Posterior vena cava (tissue), 2 donors: ENCODE measurements at regions not wholly inside any gene's neighbourhood (a gene's known extent, or its start where the extent isn't known, plus 50 kb on each side); places are given as distances from the start of the nearest gene placed in this dataset.
A peak's percentile ranks its signal among the peaks of the same experiment; 100 is the strongest.

Experiments
- DNase-seq: peaks from one replicate; pipeline ENCODE4 v3.0.0-alpha.2; 2020; ENCODE audit warnings: low spot score
- intact Hi-C, 2 donors: fragments of 100-400 bp; cut with DNase I; formaldehyde crosslinking; loops; one replicate each; pipeline versions ENCODE4 v1.14.1 to v1.14.2; 2022 to 2023
- donor health status: DM: yes; HTN: yes; CAD: no.
- donor health status: DM: yes; HTN: yes; CAD: no.

DNA sequence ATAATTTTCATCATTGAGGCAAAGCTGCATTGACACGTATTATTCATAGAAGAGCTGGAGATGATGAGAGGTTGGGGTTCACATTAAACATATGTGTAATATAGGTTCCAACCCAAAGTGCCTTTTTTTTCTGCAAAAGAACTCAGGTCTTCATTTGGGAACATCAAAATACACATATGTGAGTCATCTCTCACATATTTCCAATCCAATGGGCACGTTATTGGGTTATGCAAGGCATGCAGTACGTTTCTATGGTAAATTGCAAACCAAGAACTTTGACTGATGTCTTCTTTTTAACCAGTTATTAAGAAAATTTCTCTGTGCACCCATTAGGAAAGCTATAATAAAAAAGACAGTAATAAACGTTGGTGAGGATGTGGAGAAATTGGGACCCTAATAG, 150.3 kb upstream of the FAM9B start:
- intact Hi-C loops = no loop called here
- no peak for DNase-seq

DNA sequence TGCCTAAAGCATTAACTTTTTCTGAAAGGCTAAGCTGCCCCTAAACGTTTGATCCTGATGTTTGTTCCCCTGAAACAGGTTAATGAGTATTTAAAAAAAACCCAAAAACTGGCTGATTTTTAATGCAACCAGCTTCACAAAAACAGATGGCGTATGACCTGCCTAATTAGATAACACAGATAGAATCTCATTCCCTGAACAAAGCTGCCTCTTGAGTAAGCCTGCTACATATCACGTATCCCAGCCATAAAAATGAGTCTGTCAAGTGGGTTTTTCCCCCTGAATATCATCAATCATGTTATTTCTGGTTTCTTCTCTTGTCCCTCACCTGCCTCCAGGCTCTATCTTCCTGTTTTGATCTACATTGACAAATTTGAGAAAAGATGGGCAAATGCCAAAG, 154.2 kb upstream of the FAM9B start:
- intact Hi-C loops = no loop called here
- no peak for DNase-seq

DNA sequence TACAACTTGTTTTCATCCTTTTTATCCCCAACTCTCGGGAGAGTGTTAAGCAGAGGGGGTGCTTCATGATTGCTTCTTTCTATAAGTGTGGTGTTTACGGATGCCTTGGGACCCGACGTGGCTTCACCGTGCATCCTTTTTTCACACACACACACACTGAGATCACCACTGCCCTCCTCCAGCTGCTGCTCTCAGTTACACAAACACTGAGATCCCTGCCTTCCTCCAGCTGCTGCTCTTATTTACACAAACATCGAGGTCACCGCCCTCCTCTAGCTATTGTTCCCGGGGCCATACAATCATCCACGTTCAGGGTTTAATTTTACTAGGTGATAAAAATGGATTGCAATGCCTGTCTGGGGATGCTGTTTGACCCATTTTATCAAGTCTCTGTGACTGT, 155.4 kb upstream of the FAM9B start:
- DNase-seq = no peak
- intact Hi-C loops = no loop called here

DNA sequence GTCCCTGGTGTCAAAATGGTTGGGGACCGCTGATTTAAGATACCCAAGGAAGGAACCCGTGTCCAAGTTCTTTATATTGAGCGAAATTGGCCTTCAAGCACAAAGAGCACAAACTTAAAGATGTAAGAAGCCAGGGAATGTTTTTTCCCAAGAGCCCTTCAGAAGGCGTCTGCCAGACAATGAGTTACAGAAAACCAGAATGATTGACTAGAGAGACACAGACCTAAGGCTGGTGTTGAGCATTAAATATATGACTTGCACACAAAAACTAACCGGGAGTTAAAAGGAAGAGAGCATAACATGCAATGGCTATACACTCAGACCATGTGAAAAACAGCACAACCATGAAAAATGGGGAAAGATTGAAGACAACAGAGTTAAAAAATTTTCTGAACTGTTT, 157.5 kb upstream of the FAM9B start:
- no peak for DNase-seq
- intact Hi-C loops = no loop called here

DNA sequence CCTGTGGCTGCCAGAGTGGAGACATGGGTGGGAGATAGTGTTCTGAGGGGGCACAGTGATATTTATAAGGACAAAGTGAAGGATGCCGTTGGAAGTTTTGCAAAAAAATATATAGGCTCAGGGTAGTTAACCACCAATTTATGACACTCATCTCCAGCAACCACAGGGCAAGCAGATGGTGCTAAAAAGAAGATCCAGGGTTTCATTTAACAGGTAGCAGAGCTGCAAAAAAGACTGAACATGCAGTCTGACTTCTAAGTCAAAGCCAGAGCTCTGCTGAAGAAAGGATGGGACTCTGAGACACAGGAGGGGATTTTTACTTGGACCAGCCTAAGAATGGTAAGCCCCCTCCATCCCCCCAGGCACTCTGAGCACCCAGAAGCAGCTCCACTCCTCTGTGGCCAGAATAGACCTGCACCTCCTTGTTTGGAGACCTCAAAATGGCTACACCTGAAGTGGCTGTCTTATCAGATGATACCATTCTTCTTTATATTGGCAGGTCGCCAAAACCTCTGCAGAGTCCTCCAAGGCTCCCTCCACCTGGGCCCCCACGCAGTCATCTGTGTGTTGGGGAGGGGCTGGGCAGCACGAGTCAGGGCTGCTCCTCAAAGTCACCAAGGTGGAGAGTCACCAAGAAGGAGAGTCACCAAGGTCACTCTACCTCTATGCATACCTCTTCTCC, 161.4 kb upstream of the FAM9B start:
- DNase-seq = no peak
- intact Hi-C loops = no loop called here

DNA sequence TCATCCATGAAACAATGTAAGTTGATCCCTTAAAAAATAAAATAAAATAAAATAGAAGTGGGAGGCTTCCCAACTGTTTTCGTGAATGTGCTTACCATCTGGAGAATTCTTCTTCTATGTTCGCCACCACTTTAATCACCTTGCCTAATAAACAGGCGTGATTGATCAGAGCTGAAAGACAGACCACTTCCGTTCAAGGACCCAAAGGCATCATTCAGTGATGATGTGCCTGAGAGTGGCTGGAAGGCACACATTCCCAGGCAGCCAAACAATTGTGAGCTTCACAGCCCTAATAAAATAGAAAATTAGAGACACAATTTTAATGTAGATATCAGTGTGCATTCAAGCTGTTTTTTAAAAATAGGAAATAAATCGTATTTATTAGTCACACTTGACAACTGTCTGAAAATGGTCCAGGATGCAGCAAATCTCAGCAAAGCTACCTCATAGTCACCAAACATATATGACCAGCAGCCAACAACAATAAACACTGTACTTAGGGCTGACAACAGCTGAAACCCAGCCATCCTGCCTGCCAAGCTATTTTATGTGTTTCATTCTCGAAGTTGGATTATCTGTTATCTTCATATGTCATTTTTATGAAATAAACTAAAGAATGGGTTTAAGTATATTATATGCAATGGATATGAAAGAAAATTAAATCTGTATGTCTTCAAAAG, 163.2 kb upstream of the FAM9B start:
- no peak for DNase-seq
- intact Hi-C loops = no loop called here

DNA sequence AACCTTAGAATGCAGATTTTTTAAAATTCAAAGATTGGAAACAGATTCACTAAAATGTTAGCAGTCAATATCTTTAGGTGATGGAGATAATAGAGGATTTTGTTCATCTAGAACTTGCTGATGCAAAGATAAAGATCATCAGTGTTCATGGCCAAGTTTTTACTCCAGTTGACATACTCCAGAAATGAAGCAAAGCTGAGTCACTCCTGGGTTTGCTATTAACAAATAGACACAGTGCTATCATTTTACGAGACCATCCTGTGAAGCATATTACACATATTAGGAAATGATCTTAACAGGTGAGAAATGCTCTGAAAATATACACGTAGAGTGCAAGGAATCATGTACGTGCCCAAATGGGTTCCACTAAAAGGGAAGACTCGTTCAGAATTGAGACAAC, 170.6 kb upstream of the FAM9B start:
- DNase-seq = no peak
- intact Hi-C loops = no loop called here

DNA sequence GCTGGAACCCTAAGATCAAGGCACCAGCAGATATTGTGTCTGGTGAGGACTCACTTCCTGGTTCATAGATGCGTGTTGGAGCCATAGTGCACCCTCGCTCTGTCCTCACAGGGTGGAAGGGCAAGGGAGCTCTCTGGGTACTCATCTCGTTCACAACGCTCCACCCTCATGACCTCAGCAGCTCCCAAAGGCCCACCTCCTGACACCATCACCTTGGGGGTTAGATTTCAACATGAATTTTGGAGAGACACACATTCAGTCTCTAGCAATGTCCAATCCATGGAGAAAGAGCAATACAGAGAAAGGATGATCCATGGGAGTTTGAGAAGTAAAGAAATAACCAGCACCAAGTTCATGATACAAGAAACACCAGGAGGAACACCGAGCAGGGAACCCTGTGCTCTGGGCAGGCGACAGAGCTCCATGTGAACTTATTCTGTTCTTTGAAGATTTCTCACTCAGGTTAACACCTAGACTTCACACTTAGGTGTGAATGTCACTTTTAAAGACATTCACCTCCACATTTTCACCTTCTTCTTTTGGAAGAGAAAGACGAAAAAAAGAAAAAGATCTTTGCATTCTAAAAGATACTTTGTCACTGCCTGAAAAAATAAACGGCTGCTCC, 171.8 kb upstream of the FAM9B start:
- intact Hi-C loops = no loop called here

DNA sequence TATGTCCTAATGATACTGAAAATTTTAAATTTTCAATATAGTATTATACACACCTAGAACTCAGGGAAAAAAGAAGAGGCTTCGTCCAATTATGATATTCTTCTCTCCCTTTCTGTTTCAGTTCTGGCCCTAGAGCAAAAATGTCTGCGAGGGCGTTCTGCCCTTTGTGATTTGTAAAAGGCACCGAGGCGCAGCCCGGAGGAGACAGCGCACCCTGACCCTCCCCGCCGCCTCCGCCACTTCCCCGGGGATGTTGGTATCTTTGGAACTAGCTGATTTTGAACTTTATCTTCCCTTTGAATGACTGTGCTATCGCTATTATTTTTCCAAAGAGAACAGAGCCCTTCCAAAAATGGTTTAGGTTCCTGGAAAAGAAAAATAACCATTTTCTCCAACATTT, 173.2 kb upstream of the FAM9B start:
- DNase-seq = peak; percentile 80
- intact Hi-C loops = no loop called here

More for the DNA sequence above, 171.8 kb upstream of the FAM9B start:
- DNase-seq = no peak

DNA sequence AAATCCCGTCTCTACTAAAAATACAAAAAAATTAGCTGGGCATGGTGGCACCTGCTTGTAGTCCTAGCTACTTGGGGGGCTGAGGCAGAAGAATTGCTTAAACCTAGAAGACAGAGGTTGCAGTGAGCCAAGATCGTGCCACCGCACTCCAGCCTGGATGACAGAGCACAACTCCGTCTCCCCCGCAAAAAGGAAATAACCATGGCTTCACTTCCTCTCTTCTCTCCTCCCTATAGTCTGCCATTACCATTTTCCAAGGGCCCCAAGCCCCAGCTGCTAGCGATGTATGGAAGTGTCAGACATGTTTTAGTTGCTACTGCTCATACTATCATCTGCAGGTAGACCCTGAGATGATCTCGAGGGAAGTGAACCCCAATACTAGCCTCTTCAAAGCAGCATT, 177.3 kb upstream of the FAM9B start:
- intact Hi-C loops = no loop called here
- no peak for DNase-seq

DNA sequence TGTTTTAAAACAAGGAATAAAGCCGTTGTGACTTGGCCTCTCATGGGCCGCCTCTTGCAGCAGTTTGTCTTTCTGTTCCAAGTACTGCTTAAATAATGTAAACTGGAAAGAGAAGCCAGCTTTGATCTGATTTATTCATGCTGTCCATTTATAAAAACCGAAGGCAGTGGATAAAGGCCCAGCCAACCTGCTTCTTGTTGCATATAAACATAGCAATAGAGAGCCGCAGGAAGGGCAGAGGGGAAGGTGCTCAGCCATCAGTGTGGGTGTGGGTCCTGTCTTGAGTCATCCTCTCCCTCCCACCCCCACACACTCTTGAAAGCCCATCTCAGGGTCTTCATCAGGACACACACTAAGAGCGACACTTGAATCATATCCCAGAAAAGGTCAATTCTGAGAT, 187.9 kb upstream of the FAM9B start:
- intact Hi-C loops = no loop called here
- DNase-seq = no peak

DNA sequence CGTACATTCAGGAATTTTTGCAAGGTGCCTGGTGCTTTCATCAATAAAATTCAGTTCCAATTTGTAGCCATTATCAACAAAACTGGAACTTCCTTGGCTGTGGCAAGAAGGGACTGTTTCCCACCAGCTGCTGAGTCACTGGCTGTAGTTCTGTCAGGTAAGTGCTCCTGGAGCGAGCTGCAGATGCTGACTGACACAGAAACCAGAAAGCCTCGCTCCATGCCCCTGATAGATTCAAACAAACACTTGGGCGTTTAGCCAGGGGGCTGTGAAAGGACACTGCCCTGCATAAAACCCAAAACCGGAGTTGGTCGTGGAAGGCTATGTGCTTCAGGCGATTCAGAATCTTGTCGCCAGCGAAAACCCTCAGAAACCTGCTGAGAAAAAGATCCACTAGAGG, 188.4 kb upstream of the FAM9B start:
- intact Hi-C loops = no loop called here
- DNase-seq = no peak

DNA sequence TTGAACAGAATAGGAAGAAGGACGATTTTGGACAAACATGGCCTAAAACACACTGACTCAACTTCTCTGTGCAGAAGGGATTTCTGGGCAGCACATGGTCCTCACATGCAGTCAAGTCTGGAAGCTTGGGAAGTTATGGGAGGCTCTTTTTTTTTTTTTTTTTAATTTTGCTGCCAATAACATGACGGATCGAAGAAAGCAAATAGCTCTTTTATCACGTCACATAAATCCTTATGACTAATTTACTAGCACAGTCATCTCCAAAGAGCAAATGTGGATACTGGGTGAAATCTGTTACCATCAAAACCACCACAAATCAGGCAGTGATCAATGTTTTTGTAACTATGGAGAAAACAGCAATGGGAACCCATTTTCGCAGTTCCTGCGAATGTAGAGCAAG, 193.3 kb upstream of the FAM9B start:
- intact Hi-C loops = no loop called here
- no peak for DNase-seq

DNA sequence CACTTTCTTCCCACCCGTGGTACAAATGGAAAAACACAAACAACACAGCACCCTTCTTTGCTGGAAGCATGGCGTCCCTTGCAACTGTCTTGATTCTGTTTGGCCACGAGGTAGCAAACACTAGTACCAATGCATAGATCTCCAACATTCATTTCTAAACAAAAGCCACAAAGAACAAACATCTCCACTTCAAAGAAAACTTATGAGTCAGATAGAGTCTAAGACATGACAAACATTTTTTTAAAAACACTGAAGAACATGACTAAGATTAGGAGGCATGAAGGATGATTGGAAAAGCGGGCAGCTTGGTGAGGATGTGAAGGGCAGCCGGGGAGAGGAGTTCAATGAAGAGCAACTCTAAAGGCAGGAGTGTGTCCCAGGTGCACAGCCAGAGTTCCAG, 197.6 kb upstream of the FAM9B start:
- DNase-seq = no peak
- intact Hi-C loops = no loop called here

DNA sequence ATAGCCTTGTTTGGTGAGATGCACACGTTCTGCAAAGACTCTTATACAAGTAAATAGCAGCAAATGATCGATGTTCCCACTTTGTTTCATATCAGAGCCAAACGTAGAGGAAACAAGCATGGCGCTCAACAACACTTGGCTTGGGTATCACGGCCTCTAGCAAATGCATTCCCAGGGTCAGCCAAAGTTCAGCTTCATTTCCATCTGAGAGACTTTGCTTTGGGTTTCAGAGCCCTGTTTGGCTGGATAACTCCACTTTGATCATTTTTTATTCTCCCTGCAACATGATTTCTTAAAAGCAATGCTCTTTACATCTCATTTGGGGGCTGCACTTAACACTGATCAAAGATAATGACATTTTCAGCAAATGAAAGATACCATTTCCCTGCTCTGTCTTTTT, 199.2 kb upstream of the FAM9B start:
- DNase-seq = no peak
- intact Hi-C loops = no loop called here

DNA sequence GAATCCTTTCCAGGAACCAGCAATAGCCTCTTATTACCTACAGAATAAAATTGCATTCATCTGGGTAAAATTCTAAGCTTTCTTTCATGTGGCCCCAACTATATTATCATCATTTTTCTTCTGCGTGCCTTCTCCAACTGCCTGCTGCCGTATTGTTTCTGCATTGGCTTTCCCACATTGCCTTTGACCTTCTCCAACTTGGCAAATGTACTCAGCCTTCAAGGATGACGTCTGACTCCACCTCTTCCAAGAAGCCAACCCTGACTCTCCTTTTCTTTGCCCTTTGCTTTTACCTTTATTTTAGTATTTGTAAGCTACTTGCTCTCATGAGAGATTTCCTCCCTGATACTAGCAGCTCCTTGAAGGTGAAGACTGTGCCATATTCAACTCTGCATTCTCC, 200.4 kb upstream of the FAM9B start:
- intact Hi-C loops = no loop called here

DNA sequence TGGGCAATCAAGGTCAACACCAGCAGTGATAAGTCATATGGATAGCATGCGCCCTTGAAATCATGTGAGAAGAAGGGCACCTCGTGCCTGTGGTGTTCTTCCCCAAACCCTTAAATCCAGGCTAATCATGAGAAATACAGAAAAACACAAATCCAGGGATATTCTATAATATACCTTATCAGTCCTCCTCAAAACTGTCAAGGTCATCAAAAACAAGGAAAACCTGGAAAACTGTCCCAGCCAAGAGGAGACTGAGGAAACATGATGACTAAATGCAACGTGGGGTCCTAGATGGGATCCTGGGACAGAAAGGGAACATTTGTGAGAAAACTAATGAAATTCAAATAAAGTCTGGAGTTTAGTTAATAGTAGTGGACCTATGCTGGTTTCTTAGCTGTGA, 201.8 kb upstream of the FAM9B start:
- intact Hi-C loops = no loop called here
- no peak for DNase-seq

More for the DNA sequence above, 200.4 kb upstream of the FAM9B start:
- no peak for DNase-seq

DNA sequence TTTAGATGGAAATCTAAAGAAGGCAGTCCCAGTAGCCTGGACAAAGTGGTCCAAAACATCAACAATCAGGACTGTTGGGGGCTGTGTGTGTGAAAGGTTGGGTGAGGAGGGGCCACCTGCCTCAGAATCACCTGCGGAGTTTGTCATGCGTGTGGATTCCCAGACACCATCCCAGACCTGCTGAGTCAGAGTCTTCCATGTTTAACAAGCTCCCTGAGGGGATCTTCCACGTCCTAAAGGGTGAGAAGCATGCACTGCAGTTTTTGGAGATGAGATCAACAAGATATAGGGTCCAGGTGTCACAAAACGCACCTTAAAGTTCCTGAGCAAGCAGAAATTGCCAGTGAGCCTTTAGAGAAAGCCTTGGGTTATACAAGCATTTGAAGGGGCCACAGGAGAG, 207.0 kb upstream of the FAM9B start:
- no peak for DNase-seq
- intact Hi-C loops = no loop called here

DNA sequence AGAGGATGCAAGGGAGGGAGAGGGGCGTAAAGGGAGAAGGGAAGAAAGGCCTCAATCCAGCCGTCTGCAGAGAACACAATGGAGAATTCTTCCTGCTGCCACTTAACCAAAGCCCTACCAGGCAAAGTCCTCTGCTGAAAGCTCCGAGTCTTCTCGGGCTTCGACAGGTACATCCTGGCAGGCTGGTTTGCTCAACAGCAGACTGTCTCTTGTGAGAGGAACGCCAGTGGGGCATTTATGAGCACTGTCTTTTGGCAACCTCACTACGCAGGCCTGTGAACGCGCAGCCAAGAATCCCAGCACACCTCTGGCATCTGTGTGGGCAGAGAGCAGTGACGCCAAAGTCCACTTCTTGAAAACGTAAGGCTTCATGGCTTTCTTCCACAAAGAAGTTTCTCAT, 207.5 kb upstream of the FAM9B start:
- no peak for DNase-seq
- intact Hi-C loops = no loop called here

DNA sequence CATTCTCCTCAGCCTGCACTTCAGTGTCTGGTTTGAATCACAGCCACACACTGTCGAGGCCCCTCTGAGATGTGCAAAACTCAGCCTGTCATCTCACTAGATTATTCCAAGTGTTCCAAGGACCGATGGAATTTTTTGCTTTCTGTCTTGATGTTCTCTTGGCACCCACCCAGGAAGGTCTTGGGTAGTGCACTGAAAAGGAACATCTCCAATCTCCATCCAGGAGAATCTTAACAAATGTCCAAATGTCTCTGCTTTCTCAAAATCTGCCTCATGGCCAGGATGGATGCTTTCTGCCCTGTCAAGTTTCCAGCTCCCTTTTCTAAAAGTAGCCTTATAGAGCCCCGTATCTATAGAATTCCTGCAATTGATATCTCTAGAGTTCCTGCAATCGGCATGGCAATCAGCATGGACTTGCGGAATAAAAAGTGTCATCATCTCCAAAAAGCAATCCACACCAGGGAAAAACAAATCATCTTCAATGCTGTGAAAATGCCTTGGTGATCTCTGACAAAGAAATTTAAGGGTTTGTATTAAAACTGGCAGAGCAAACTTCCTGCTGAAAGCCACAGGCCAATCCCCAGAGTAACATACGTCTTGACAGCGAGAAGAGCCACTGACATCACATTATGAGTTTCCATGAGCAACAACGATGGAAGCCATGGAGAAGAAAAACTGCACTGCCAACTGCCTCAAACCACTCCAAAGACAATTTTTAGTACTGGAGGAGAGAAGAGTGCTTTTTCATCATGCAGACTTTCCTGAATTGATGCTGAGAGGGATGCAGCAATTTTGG, 215.3 kb upstream of the FAM9B start:
- intact Hi-C loops = no loop called here
- DNase-seq = no peak
